Kidney epithelial cell (primary cell): ENCODE measurements at regions not wholly inside any gene's neighbourhood (a gene's known extent, or its start where the extent isn't known, plus 50 kb on each side); places are given as distances from the start of the nearest gene placed in this dataset.

Experiments used
- DNase-seq: peaks from one replicate; pipeline ENCODE4 v3.0.0-alpha.2; 2010; ENCODE audit warnings: low read depth
- H3K27me3 ChIP-seq: 2 replicates; pipeline ENCODE4 v1.6.0; 2011; ENCODE audit warnings: low read length; ENCODE audit not compliant: control insufficient read depth, insufficient read depth
- H3K36me3 ChIP-seq: 2 replicates; pipeline ENCODE4 v1.5.1; 2011; ENCODE audit warnings: low read length; ENCODE audit not compliant: control insufficient read depth, insufficient read depth
- H3K4me3 ChIP-seq: 2 replicates; pipeline ENCODE4 v1.5.1; 2011; ENCODE audit warnings: low read depth, mild to moderate bottlenecking, control low read depth, low read length
- TF ChIP-seq, protein P1 (sequence below): IDR thresholded peaks from 2 replicates; pipeline ENCODE4 v1.5.1; 2011; ENCODE audit warnings: mild to moderate bottlenecking, moderate library complexity, low read length, control low read depth, inconsistent platforms; ENCODE audit not compliant: insufficient read depth, poor library complexity, severe bottlenecking

DNA sequence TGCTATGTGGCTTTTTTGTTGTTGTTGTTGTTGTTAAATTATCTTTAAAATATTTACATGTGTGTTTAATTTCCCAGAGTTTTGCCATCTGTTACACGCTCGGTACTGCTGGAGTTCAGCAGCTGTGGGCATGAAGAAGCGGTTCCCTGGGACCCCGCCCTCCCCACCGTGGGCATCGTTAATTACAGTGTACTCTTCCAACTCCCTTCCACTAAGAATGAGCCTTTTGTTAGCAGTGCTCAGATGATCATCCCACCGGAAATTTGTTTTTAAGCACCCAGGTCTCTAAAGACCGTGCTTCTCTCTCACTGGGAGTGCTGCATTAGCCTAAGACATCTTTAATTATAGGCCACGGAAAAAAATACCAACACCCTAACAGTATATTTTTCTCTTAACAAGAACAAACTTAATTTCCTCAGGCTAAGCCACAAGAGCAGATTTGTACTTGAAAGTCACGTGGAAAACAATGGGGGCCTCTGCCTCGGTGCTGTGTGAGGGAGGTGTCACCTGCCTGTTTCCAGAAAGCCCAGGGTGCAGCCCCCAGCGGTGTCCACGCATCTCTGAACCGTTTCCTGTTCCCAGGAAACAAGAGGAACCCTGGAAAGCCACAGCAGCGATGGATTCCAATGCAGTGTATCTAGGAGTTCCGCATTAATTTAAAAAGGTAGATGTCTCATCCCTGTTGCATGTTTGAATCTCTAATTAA, 113.3 kb upstream of the FRMD1 start:
- DNase-seq, result no peak
- Histone ChIP-seq H3K4me3 (no peak overlapping the region), H3K27me3 (peaks cover 28% of the 10 kb centered on the region), H3K36me3 (no peaks in the 10 kb centered on the region)
- TF ChIP-seq, protein P1, sequence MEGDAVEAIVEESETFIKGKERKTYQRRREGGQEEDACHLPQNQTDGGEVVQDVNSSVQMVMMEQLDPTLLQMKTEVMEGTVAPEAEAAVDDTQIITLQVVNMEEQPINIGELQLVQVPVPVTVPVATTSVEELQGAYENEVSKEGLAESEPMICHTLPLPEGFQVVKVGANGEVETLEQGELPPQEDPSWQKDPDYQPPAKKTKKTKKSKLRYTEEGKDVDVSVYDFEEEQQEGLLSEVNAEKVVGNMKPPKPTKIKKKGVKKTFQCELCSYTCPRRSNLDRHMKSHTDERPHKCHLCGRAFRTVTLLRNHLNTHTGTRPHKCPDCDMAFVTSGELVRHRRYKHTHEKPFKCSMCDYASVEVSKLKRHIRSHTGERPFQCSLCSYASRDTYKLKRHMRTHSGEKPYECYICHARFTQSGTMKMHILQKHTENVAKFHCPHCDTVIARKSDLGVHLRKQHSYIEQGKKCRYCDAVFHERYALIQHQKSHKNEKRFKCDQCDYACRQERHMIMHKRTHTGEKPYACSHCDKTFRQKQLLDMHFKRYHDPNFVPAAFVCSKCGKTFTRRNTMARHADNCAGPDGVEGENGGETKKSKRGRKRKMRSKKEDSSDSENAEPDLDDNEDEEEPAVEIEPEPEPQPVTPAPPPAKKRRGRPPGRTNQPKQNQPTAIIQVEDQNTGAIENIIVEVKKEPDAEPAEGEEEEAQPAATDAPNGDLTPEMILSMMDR, result no peak

DNA sequence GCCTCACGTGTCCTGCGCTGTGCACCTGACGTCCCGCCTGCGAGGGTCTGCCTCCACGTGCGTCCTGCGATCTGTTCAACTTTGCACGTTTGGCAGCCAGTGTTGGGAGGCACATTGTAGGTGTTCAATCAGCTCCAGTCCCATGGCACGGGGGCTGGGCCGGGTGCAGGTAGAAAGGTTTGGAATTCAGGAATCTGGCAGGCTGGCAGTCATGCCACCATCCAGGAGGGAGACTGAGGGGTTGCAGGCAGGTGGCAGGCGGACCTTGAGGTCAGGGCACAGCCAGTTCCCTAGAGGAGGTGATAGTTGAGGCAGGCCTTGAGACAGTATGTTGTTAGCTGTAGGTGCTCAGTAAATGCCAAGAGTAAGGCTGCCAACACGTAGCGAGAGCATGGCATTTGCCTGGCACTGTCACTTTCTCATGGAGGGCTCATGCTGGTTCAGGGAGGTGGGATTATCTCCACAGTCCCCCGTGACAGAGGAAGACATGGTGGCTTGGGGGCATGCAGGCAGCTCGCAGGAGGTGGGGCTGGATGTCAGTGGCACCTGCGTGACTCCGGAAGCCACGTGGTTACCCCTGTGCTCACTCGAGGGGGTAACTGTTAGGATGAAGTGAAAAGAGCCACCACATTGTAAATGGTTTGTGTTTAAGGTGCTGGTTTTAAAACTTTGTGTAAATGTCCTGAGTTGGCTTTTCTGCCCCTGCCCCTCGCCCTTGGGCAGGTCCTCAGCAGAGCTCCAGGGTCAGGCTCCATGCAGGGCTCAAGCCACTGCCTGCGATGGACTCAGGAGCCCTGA, 111.8 kb upstream of the FRMD1 start:
- H3K27me3 ChIP-seq, result peaks cover 22% of the 10 kb centered on the region

DNA sequence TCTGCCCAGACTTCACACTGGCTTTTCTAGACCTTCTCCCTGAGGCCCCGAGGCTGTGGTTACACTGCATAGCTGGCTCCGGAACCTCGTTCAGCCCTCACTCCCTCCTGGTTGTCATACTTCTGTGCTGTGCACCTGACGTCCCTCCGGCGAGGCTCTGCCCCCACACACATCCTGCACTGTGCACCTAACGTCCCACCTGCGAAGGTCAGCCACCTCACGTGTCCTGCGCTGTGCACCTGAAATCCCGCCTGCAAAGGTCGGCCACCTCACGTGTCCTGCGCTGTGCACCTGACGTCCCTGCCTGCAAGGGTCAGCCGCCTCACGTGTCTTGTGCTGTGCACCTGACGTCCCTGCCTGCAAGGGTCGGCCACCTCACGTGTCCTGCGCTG, 111.0 kb upstream of the FRMD1 start:
- no peak overlapping the region for H3K4me3 ChIP-seq
- H3K27me3 ChIP-seq, result peaks cover 17% of the 10 kb centered on the region
- no peaks in the 10 kb centered on the region for H3K36me3 ChIP-seq
- TF ChIP-seq, protein P1, result no peak
- DNase-seq, result no peak

More for the DNA sequence above, 111.8 kb upstream of the FRMD1 start:
- TF ChIP-seq, protein P1, result no peak
- no peak overlapping the region for H3K4me3 ChIP-seq
- no peak for DNase-seq
- no peaks in the 10 kb centered on the region for H3K36me3 ChIP-seq

DNA sequence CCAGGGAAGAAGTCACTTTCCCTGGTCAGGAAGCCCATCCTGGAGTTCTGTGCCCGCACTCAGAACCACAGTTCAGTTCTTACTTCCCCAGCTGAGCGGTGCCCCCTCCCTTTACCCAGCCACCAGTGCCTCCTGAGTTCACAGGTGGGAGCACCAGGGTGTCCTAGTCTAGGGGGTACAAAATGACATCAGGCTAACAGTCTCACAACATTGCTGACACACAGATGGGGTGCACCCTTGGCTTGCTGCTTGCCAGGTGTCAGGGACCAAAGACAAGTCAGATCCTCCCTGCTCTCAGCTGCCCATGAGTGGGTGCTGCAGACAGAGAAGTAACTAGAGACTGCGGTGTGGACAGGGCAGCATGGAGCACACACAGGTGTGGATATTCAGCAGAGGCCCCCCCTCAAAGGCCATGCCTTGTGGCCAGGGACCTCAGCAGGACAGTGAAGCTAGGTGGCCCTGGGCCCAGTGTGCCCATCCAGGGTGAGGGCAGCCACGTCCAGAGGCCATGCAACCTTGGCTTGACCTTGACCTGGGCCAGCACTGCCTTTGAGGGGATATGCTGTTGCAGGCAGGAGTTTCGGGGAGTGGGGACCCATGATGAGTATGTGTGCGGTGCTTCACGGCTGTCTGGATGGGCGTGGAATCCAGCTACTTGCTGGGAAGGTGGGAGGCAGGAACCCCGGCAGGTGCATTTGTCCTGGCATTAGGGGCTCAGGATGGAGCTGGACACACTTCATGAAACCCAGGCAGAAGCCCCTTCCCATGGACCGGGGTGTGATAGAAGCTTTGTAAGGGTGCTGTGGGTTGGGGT, 110.4 kb upstream of the FRMD1 start:
- DNase-seq, result no peak
- Histone ChIP-seq H3K4me3 (no peak overlapping the region), H3K27me3 (peaks cover 12% of the 10 kb centered on the region), H3K36me3 (no peaks in the 10 kb centered on the region)
- TF ChIP-seq, protein P1, result no peak

DNA sequence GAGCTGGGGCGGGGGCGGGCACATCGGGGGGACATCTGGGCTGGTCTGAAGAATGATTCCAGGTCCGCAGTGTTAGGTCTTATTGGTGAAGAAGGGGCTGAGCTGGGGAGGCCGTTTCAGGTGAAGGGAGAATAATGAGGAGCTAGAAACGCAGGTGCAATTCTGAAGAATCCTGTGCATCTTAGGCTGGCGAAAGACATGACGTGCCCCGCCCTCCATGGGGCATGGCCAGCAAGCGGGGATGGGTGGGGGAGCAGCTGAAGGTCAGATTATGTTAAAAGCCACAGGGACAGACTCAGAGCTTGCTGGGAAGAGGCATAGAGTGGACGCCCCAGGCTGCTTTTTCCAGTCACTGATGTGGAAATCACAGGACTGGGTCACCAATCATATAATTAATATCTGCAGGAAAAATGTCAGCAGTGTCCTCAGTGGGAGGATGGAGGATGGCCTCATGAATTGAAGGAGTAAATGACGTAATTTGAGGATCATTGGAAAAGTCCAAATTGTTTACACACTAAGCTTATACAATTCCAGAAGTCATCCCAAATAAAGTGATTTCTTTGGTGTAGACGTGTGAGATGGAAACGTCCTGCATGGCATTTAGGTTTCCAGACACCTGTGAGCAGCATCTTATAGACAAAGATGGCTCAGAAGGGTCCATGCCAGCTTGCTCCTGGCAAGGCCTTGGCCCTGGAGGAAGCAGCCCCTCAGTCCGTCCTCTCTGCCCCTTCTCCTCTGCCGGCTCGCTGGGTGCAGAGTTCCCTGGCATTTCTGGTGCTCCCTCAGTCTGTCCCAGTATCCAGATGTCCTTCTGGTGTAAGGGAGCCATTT, 109.6 kb upstream of the FRMD1 start:
- H3K36me3 ChIP-seq, result no peaks in the 10 kb centered on the region
- DNase-seq, result no peak
- TF ChIP-seq, protein P1, result no peak
- H3K27me3 ChIP-seq, result peaks cover 5% of the 10 kb centered on the region
- H3K4me3 ChIP-seq, result no peak overlapping the region
